HCT116 (cell line): ENCODE measurements at regions not wholly inside any gene's neighbourhood (a gene's known extent, or its start where the extent isn't known, plus 50 kb on each side); places are given as distances from the start of the nearest gene placed in this dataset.

ENCODE experiments used
- ATAC-seq: fragments of 200-7000 bp; cut with Tn5 transposase; 2 replicates; pipeline ENCODE4 v1.9.1; 2020; ENCODE audit warnings: mild to moderate bottlenecking, moderate library complexity
- BruUV-seq: library from RNA; stranded (reverse); fragments of 400-500 nt; replicated peaks from 2 replicates; lab custom pipeline; 2021; lab: Mats Ljungman, UMichigan
- CTCF ChIA-PET: fragments of 300-600 bp; sonication (Branson Sonifier 250); formaldehyde crosslinking; loops from one replicate; lab custom pipeline; 2021; ENCODE audit warnings: antibody characterized with exemption; lab: Charles Lee
- POLR2A ChIA-PET: fragments of 300-600, 350-600 bp; sonication (Branson Sonifier 250); formaldehyde crosslinking; loops from one replicate; lab custom pipeline; 2021; ENCODE audit warnings: antibody characterized with exemption; lab: Charles Lee
- RAD21 ChIA-PET, 2 experiments: fragments of 300-600 bp; sonication (Branson Sonifier 250); formaldehyde crosslinking; loops; one replicate each; lab custom pipeline; 2023; ENCODE audit warnings: low total read pairs in 2 of 2; ENCODE audit not compliant: uncharacterized antibody in 2 of 2, unreplicated experiment in 2 of 2, low non-redundant PET in 1 of 2; lab: Charles Lee
- DNase-seq: peaks from one replicate; pipeline ENCODE4 v3.0.0-alpha.2; 2010; ENCODE audit warnings: low read depth, low spot score
- H2AFZ ChIP-seq: fragments of 200-600 bp; shearing (Covaris generic), sonication (generic); 2 replicates; pipeline ENCODE4 v1.6.1; 2017; ENCODE audit warnings: low read depth, mixed run types, mixed read lengths, antibody characterized with exemption, low read length; ENCODE audit not compliant: poor library complexity, severe bottlenecking
- H3K27ac ChIP-seq: 2 replicates; pipeline ENCODE4 v1.5.1; 2012; ENCODE audit warnings: low read depth, low read length
- H3K27me3 ChIP-seq: fragments of 200-600 bp; sonication (generic); 2 replicates; pipeline ENCODE4 v1.6.1; 2016; ENCODE audit warnings: mixed run types, low read length, mixed read lengths; ENCODE audit not compliant: insufficient read depth
- H3K36me3 ChIP-seq, 2 experiments: fragments of 200-500 bp in 1 of 2; fragments of 200-600 bp in 1 of 2; sonication (Bioruptor generic) in 1 of 2; sonication (generic) in 1 of 2; 2 replicates each; pipeline versions ENCODE4 v1.5.1 to v1.6.1; 2014 to 2016; ENCODE audit warnings: low read length in 2 of 2, inconsistent platforms in 1 of 2, mixed read lengths in 1 of 2, mixed run types in 1 of 2; ENCODE audit not compliant: insufficient read depth in 2 of 2, control insufficient read depth in 1 of 2
- H3K4me1 ChIP-seq, 2 experiments: fragments of 200-600 bp in 1 of 2; sonication (generic) in 1 of 2; 2 replicates each; pipeline versions ENCODE4 v1.5.1 to v1.6.1; 2012 to 2017; ENCODE audit warnings: low read length in 2 of 2, inconsistent platforms in 1 of 2, mild to moderate bottlenecking in 1 of 2, mixed read lengths in 1 of 2, mixed run types in 1 of 2, moderate library complexity in 1 of 2; ENCODE audit not compliant: insufficient read depth in 2 of 2, control insufficient read depth in 1 of 2
- H3K4me2 ChIP-seq: fragments of 200-600 bp; sonication (generic); 2 replicates; pipeline ENCODE4 v1.6.1; 2017; ENCODE audit warnings: mixed run types, low read length, mixed read lengths
- H3K4me3 ChIP-seq, 2 experiments: fragments of 200-600 bp in 1 of 2; sonication (generic) in 1 of 2; replicated peaks in 1 of 2; 2 replicates each; pipeline ENCODE4 v1.5.1; 2011 to 2016; ENCODE audit warnings: low read length in 2 of 2, control low read depth in 1 of 2, low read depth in 1 of 2, mild to moderate bottlenecking in 1 of 2, mixed read lengths in 1 of 2, mixed run types in 1 of 2
- H3K79me2 ChIP-seq: fragments of 200-600 bp; sonication (generic); 2 replicates; pipeline ENCODE4 v1.6.1; 2017; ENCODE audit warnings: mild to moderate bottlenecking, mixed run types, low read length, moderate library complexity, mixed read lengths; ENCODE audit not compliant: insufficient read depth
- H3K9ac ChIP-seq: fragments of 200-600 bp; sonication (generic); 2 replicates; pipeline ENCODE4 v1.6.1; 2016; ENCODE audit warnings: low read length, mixed read lengths
- H3K9me2 ChIP-seq: fragments of 200-600 bp; sonication (generic), shearing (Covaris generic); 2 replicates; pipeline ENCODE4 v1.6.1; 2017; ENCODE audit warnings: mixed run types, mild to moderate bottlenecking, moderate library complexity; ENCODE audit not compliant: insufficient read depth
- H3K9me3 ChIP-seq, 2 experiments: fragments of 200-500 bp in 1 of 2; fragments of 200-600 bp in 1 of 2; sonication (Bioruptor generic) in 1 of 2; sonication (generic) in 1 of 2; 2 replicates each; pipeline ENCODE4 v1.6.1; 2014 to 2017; ENCODE audit warnings: low read length in 2 of 2, mixed read lengths in 2 of 2, inconsistent platforms in 1 of 2, low read depth in 1 of 2, mild to moderate bottlenecking in 1 of 2, mixed run types in 1 of 2, moderate library complexity in 1 of 2; ENCODE audit not compliant: control insufficient read depth in 1 of 2, insufficient read depth in 1 of 2
- H4K20me1 ChIP-seq: fragments of 200-600 bp; sonication (generic), shearing (Covaris generic); 2 replicates; pipeline ENCODE4 v1.6.1; 2017; ENCODE audit warnings: mixed run types, mild to moderate bottlenecking, moderate library complexity; ENCODE audit not compliant: insufficient read depth
- CBX3 ChIP-seq: IDR thresholded peaks from 2 replicates; pipeline ENCODE4 v1.6.1; 2012; ENCODE audit warnings: low read depth
- EZH2phosphoT487 ChIP-seq: fragments of 200-600 bp; IDR thresholded peaks from 2 replicates; pipeline ENCODE4 v1.6.1; 2018; ENCODE audit warnings: antibody characterized with exemption, borderline replicate concordance
- FOSL1 ChIP-seq: IDR thresholded peaks from 2 replicates; pipeline ENCODE4 v1.6.1; 2012; ENCODE audit warnings: low read depth
- RAD21 ChIP-seq: IDR thresholded peaks from 2 replicates; pipeline ENCODE4 v1.6.1; 2012; ENCODE audit warnings: low read depth, mild to moderate bottlenecking
- SIN3A ChIP-seq: IDR thresholded peaks from 2 replicates; pipeline ENCODE4 v1.6.1; 2012; ENCODE audit warnings: low read depth
- SRF ChIP-seq: IDR thresholded peaks from 2 replicates; pipeline ENCODE4 v1.6.1; 2012; ENCODE audit warnings: low read depth
- TCF7L2 ChIP-seq: IDR thresholded peaks from 2 replicates; pipeline ENCODE4 v1.7.0; 2011; ENCODE audit warnings: borderline replicate concordance, inconsistent platforms; ENCODE audit not compliant: insufficient read depth, insufficient read length; ENCODE audit errors: extremely low read depth
- ZBTB33 ChIP-seq: IDR thresholded peaks from 2 replicates; pipeline ENCODE4 v1.6.1; 2011; ENCODE audit warnings: mild to moderate bottlenecking, low read length, moderate library complexity; ENCODE audit not compliant: insufficient replicate concordance; ENCODE audit errors: extremely low read depth
- intact Hi-C: fragments of 100-400 bp; cut with micrococcal nuclease; formaldehyde crosslinking; loops from 2 replicates; pipeline ENCODE4 v1.10.0; 2022
- TF ChIP-seq, protein P1 (sequence below), 3 experiments: fragments of 200-600 bp in 1 of 3; sonication (generic) in 1 of 3; IDR thresholded peaks in 2 of 3; conservative IDR thresholded peaks in 1 of 3; 2 replicates each; pipeline ENCODE4 v1.5.1; 2012 to 2017; ENCODE audit warnings: low read depth in 2 of 3, low read length in 2 of 3, antibody characterized with exemption in 1 of 3, borderline replicate concordance in 1 of 3, control low read depth in 1 of 3, mild to moderate bottlenecking in 1 of 3, mixed read lengths in 1 of 3, mixed run types in 1 of 3, moderate library complexity in 1 of 3; ENCODE audit not compliant: insufficient read depth in 1 of 3
- TF ChIP-seq, protein P2 (sequence below): IDR thresholded peaks from 2 replicates; pipeline ENCODE4 v1.6.1; 2012

GRCh38 chr7:36777062-36777461, 52.8 kb upstream of the AOAH start:
- Histone ChIP-seq H3K9me3 (no peaks in the 10 kb centered on the region), H2AFZ (no peak overlapping the region), H3K9me2 (no peaks in the 10 kb centered on the region), H3K79me2 (no peaks in the 10 kb centered on the region), H3K27me3 (peaks cover 13% of the 10 kb centered on the region; the same call in 1 of the 2 replicates), H3K9ac (no peak overlapping the region), H4K20me1 (no peaks in the 10 kb centered on the region)
- RAD21 ChIA-PET: no interaction called here
- DNase-seq: no peak
- intact Hi-C loops: no loop called here
- ATAC-seq: no peak
- TF ChIP-seq RAD21: no peak
- no peak for TF ChIP-seq ZBTB33
- TF ChIP-seq EZH2phosphoT487: no peak
- no peak for TF ChIP-seq CBX3
- TF ChIP-seq TCF7L2: no peak
- no peak for TF ChIP-seq SRF
- TF ChIP-seq, protein P1, sequence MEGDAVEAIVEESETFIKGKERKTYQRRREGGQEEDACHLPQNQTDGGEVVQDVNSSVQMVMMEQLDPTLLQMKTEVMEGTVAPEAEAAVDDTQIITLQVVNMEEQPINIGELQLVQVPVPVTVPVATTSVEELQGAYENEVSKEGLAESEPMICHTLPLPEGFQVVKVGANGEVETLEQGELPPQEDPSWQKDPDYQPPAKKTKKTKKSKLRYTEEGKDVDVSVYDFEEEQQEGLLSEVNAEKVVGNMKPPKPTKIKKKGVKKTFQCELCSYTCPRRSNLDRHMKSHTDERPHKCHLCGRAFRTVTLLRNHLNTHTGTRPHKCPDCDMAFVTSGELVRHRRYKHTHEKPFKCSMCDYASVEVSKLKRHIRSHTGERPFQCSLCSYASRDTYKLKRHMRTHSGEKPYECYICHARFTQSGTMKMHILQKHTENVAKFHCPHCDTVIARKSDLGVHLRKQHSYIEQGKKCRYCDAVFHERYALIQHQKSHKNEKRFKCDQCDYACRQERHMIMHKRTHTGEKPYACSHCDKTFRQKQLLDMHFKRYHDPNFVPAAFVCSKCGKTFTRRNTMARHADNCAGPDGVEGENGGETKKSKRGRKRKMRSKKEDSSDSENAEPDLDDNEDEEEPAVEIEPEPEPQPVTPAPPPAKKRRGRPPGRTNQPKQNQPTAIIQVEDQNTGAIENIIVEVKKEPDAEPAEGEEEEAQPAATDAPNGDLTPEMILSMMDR (IDR thresholded peaks at IDR 0.05 in 2 of 3, conservative IDR thresholded peaks at IDR 0.05 in 1 of 3; ENCODE audit: borderline replicate concordance in 1 of 3, insufficient read depth in 1 of 3, low read depth in 2 of 3, low read length in 2 of 3): no peak
- TF ChIP-seq, protein P2, sequence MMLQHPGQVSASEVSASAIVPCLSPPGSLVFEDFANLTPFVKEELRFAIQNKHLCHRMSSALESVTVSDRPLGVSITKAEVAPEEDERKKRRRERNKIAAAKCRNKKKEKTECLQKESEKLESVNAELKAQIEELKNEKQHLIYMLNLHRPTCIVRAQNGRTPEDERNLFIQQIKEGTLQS: no peak
- TF ChIP-seq SIN3A: no peak
- TF ChIP-seq FOSL1: no peak
- TF ChIP-seq, all 23 proteins: peak for 0
- Histone ChIP-seq H3K36me3 (no peaks in the 10 kb centered on the region), H3K27ac (no peak overlapping the region), H3K4me1 (no peaks in the 10 kb centered on the region), H3K4me3 (no peak overlapping the region), H3K4me2 (no peak overlapping the region)
- ChIA-PET POLR2A (no interaction called here), CTCF (no interaction called here)
- BruUV-seq: no TSS peak
